HG03342 (cell line): ENCODE measurements at regions not wholly inside any gene's neighbourhood (a gene's known extent, or its start where the extent isn't known, plus 50 kb on each side); places are given as distances from the start of the nearest gene placed in this dataset.

Experiments used
- ATAC-seq: cut with Tn5 transposase; IDR thresholded peaks from one replicate; pipeline ENCODE4 v1.9.1; 2021; ENCODE audit warnings: mild to moderate bottlenecking, moderate library complexity; ENCODE audit not compliant: unreplicated experiment

DNA sequence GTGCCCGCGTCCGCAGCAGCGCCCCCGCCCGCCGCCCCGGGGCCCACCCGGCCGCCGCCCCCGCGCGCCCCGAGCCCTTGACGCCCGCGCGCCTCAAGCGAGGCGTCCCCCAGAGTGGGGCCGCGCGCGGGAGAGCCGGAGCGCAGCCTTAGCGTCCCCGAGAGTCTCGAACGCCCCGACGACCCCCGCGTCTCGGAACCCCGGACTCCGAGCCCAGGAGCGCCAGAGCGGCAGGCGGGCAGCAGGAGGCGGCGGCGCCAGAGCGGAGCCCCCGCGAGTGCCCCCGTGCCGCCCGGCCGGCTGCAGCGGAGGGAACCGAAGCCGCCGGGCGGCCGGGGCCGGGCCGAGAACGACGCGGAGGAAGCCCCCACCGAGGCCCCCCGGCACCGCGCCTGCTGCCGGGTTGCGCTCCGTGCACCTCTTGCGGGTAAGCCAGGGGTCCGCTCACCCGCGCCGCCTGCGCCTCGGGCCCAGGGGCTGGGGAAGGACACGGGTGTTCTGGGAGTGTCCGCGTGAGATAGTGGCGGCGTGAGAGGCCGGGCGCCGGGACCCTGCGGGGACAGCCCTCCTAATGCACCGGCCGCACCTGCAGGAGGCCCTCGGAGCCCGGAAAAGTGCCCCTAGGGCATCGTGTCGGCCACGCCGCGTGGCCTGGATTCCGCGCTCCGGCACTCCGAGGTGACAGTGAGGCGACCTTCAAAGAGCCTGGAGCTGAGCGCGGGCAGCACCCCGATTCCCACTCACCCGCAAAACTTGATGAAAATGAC lies 52.0 kb upstream of the ULK4 start:
- ATAC-seq = peak; percentile 3

DNA sequence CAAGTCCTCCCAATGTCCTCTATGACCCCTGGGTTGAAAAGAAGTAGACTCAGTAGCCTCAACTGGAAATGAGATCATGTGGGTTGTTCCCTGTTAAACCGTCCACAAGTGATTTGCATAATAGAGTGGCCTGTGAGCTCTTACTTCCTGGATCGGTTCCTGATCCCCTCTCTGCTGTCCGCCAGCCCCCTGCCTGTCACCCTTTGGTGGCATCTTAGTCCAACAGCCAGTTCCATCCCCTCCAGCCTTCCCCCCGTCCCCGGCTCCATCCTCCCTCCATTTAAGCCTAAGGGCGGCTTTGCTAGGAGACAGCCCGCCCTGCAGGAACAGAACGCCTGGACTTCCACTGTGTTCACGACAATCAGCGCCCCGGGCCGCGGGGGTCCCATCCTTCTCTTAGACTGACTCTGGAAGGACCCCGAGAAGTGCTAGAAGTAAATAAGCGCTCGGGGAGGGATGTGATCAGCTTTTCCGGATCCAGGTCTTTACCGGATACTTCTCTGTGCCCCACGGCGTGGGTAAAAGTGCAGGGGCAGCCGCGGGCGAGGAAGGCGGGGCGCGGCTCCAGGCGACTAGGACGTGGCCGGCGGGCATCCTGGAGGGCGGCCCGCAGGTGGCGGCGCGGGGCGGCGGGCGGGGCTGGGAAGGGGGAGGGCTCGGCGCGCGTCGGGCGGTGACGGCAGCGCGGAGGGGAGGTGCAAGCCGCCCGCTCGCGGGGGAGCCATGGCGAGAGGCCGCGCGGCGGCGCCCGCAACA lies 51.2 kb upstream of the ULK4 start:
- ATAC-seq = peak; percentile 76

DNA sequence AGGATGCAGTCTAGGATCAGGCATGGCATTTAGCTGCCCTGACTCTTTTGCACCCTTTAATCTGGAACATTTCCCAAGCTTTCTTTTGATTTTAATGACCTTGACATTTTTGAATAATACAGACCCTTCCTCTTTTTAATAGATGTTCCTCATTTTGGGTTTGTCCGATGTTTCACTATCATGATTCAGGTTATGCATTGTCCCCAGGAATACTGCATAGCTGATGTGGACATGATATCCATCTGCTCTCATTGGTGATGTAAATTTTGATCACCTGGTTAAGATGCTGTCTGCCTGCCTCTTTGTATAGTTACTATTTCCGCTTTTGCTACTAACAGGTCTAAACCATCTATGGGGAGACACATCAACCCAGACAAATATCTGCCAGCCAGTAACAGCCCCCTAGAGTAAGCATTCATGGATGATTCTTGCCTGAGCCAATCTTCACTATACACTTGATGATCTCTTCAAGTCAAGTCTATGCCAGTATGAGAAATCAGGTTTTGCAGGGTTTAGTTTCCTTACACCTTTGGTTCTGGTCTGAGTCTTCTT lies 50.6 kb upstream of the ULK4 start:
- ATAC-seq = peak; percentile 38
